GM23248 (cell line): ENCODE measurements at regions not wholly inside any gene's neighbourhood (a gene's known extent, or its start where the extent isn't known, plus 50 kb on each side); places are given as distances from the start of the nearest gene placed in this dataset.

ENCODE experiments used
- EZH2 ChIP-seq: fragments of 200-600 bp; sonication (generic); IDR thresholded peaks from 2 replicates; pipeline ENCODE4 v1.6.1; 2018; ENCODE audit warnings: antibody characterized with exemption, mild to moderate bottlenecking; ENCODE audit not compliant: insufficient read depth, poor library complexity, severe bottlenecking
- EZH2phosphoT487 ChIP-seq: fragments of 200-600 bp; sonication (generic); IDR thresholded peaks from 2 replicates; pipeline ENCODE4 v1.6.1; 2018; ENCODE audit warnings: antibody characterized with exemption, moderate library complexity, mild to moderate bottlenecking, low read depth; ENCODE audit not compliant: insufficient read depth

DNA sequence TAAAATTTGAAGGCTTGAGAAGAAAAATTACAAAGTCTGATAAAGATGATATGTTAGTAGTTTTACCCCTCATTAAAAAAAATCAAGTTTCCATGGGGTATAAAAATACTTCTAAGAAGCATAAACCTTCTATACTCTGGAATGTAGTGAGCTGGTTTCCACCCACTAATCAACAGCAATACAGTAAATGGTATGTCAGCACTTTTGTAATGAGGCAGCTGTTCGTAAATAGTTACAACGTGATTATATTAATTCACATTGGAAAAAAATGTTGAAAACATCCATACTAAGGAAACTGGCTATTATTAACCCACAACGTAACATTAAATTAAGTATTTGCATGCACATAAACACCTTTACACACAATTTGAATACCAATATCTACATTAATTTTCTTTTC is 283.1 kb upstream of the FAM174A start:
- no peak for TF ChIP-seq EZH2
- TF ChIP-seq EZH2phosphoT487 = no peak
